Hepatocyte (in vitro differentiated cells): ENCODE measurements at regions not wholly inside any gene's neighbourhood (a gene's known extent, or its start where the extent isn't known, plus 50 kb on each side); places are given as distances from the start of the nearest gene placed in this dataset.

Experiments
- DNase-seq: peaks from one replicate; pipeline ENCODE4 v3.0.0-alpha.2; 2016; ENCODE audit warnings: low spot score
- H2AFZ ChIP-seq: fragments of 200-600 bp; sonication (generic); 2 replicates; pipeline ENCODE4 v1.6.0; 2016; ENCODE audit warnings: antibody characterized with exemption, mild to moderate bottlenecking
- H3K27ac ChIP-seq: fragments of 200-600 bp; sonication (generic); 2 replicates; pipeline ENCODE4 v1.5.1; 2016; ENCODE audit warnings: mild to moderate bottlenecking
- H3K27me3 ChIP-seq: fragments of 200-600 bp; sonication (generic); 2 replicates; pipeline ENCODE4 v1.6.1; 2016
- H3K36me3 ChIP-seq: fragments of 200-600 bp; sonication (generic); replicated peaks from 2 replicates; pipeline ENCODE4 v1.5.1; 2016; ENCODE audit warnings: low read depth; ENCODE audit not compliant: insufficient read depth
- H3K4me1 ChIP-seq: fragments of 200-600 bp; sonication (generic); 2 replicates; pipeline ENCODE4 v1.5.1; 2016; ENCODE audit warnings: mild to moderate bottlenecking, moderate library complexity; ENCODE audit not compliant: insufficient read depth
- H3K4me2 ChIP-seq: fragments of 200-600 bp; sonication (generic); 2 replicates; pipeline ENCODE4 v1.6.0; 2016
- H3K4me3 ChIP-seq: fragments of 200-600 bp; sonication (generic); 2 replicates; pipeline ENCODE4 v1.5.1; 2016; ENCODE audit warnings: mild to moderate bottlenecking
- H3K79me2 ChIP-seq: fragments of 200-600 bp; sonication (generic); 2 replicates; pipeline ENCODE4 v1.6.0; 2017; ENCODE audit warnings: mild to moderate bottlenecking
- H3K9me2 ChIP-seq: fragments of 200-600 bp; sonication (generic); replicated peaks from 2 replicates; pipeline ENCODE4 v1.6.0; 2017; ENCODE audit warnings: mild to moderate bottlenecking; ENCODE audit not compliant: insufficient read depth
- H3K9me3 ChIP-seq: fragments of 200-600 bp; sonication (generic); 2 replicates; pipeline ENCODE4 v1.5.1; 2016; ENCODE audit warnings: low read depth, mild to moderate bottlenecking
- H4K20me1 ChIP-seq: fragments of 200-600 bp; sonication (generic); 2 replicates; pipeline ENCODE4 v1.6.0; 2016; ENCODE audit warnings: mild to moderate bottlenecking; ENCODE audit not compliant: insufficient read depth, poor library complexity, severe bottlenecking
- EZH2 ChIP-seq: fragments of 200-600 bp; sonication (generic); IDR thresholded peaks from 2 replicates; pipeline ENCODE4 v1.6.1; 2016; ENCODE audit warnings: antibody characterized with exemption, mild to moderate bottlenecking, borderline replicate concordance
- EZH2phosphoT487 ChIP-seq: fragments of 200-600 bp; sonication (generic); IDR thresholded peaks from one replicate; pipeline ENCODE4 v1.6.1; 2018; ENCODE audit warnings: antibody characterized with exemption, mild to moderate bottlenecking, low read depth, moderate library complexity; ENCODE audit not compliant: unreplicated experiment, severe bottlenecking
- WGBS: methylation state at CpG from one replicate; pipeline ENCODE4 v1.1.6; 2016; ENCODE audit warnings: low lambda C conversion rate; ENCODE audit errors: missing lambda C conversion rate; 5-methylcytosine and 5-hydroxymethylcytosine counted together
- TF ChIP-seq, protein P1 (sequence below): fragments of 200-600 bp; sonication (generic); IDR thresholded peaks from 2 replicates; pipeline ENCODE4 v1.5.1; 2016; ENCODE audit warnings: antibody characterized with exemption, mild to moderate bottlenecking; ENCODE audit not compliant: poor library complexity

DNA sequence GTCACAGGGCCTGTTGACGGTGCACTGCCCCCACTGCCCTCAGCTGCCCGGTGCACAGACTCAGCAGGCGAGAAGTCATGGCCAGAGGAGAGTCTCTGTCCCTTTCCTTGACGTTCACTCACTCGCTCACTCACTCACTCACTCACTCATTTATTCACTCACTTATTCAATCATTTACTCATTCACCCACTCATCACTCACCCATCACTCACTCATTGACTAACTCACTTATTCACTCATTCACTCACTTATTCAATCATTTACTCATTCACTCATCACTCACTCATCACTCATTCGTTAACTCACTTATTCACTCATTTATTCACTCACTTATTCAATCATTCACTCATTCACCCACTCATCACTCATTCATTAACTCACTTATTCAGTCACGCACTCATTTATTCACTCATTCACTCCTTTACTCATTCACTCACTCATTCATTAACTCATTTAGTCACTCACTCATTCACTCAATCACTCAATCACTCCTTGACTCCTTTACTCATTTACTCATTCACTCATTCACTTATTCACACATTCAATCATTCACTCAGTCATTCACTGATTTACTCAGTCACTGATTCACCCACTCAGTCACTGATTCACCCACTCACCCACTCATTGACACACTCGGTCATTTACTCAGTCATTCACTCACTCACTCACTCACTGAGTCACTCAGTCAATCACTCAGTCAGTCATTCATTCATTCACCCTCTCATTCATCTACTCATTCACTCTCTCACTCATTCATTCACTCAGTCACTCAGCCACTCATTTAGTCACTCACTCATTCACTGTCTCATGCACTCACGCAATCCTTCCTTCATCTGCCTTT, 1193.5 kb downstream of the BRD1 start:
- 74% methylated on average over 9 of the region's 9 CpGs for WGBS
- Histone ChIP-seq H3K79me2 (no peaks in the 10 kb centered on the region), H2AFZ (no peak overlapping the region), H3K9me3 (no peaks in the 10 kb centered on the region), H3K4me3 (no peak overlapping the region), H4K20me1 (no peaks in the 10 kb centered on the region), H3K36me3 (no peaks in the 10 kb centered on the region), H3K27ac (no peak overlapping the region), H3K9me2 (no peaks in the 10 kb centered on the region), H3K4me1 (no peaks in the 10 kb centered on the region), H3K27me3 (no peaks in the 10 kb centered on the region), H3K4me2 (no peak overlapping the region)
- TF ChIP-seq, protein P1, sequence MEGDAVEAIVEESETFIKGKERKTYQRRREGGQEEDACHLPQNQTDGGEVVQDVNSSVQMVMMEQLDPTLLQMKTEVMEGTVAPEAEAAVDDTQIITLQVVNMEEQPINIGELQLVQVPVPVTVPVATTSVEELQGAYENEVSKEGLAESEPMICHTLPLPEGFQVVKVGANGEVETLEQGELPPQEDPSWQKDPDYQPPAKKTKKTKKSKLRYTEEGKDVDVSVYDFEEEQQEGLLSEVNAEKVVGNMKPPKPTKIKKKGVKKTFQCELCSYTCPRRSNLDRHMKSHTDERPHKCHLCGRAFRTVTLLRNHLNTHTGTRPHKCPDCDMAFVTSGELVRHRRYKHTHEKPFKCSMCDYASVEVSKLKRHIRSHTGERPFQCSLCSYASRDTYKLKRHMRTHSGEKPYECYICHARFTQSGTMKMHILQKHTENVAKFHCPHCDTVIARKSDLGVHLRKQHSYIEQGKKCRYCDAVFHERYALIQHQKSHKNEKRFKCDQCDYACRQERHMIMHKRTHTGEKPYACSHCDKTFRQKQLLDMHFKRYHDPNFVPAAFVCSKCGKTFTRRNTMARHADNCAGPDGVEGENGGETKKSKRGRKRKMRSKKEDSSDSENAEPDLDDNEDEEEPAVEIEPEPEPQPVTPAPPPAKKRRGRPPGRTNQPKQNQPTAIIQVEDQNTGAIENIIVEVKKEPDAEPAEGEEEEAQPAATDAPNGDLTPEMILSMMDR = no peak
- no peak for TF ChIP-seq EZH2phosphoT487
- no peak for TF ChIP-seq EZH2
- no peak for DNase-seq

DNA sequence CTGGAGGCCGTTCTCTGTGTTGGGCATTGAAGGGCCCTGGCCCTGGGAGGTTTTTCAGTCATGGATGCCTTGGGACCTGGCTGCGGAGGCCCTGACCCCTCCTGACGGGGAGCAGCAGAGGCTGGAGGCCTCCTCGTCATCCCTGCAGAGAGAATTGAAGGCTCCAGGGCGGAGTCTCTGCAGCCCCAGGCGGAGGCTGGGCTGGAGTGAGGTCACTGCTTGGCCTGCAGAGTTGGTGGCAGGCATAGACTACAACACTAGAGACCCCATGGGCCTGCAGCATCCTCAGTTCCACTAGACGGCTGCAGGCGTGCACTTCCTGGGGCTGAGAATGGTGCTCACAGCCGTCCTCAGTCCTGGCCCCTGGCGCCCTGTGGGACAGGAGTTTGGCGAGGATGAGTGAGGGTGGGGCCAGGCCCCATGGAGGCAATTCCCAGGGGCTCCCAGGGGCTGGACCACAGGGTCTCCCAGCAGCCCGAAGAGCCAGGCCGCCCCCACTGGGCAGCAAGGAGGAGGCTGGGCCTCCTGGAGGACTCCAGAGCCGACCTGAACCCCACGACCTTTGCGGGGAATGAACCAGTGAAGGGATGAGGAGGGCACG, 1194.9 kb downstream of the BRD1 start:
- 91% methylated on average over 17 of the region's 17 CpGs for WGBS

DNA sequence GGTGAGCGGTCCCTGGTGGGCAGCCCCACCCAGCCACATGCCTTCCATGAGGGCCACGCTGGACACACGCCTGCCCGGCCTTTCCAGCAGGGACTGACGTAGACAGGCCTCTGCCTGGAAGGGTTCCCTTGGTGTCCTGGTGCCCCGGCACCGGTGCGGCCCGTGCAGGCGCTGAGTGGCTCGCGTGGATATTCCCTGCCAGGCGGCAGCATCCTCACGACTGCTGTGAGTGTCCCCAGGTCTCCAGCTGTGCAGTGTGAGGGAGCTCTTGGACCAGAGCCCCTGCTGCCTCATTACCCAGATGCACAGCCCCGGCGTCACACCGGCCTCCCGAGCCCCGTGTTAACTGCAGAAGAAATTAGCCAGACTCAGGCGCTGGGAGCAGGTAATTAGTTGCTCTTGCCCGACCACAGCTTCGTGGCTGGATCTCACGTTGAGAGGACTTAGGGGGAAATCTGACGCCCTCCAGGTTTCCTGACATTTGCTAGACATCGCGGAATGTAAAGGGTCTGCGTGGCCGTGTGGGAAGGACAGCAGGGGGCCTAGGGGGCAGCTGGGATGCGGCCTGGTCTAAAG, 1196.3 kb downstream of the BRD1 start:
- Histone ChIP-seq H3K27ac (no peak overlapping the region), H3K79me2 (no peaks in the 10 kb centered on the region), H3K4me3 (no peak overlapping the region), H3K9me3 (no peaks in the 10 kb centered on the region), H3K9me2 (no peaks in the 10 kb centered on the region), H3K27me3 (no peaks in the 10 kb centered on the region), H3K4me2 (no peak overlapping the region), H3K36me3 (no peaks in the 10 kb centered on the region), H3K4me1 (no peaks in the 10 kb centered on the region), H2AFZ (no peak overlapping the region), H4K20me1 (no peaks in the 10 kb centered on the region)
- TF ChIP-seq EZH2 (no peak), EZH2phosphoT487 (no peak)
- TF ChIP-seq, protein P1 = no peak
- DNase-seq = no peak
- WGBS = 79% methylated on average over 28 of the region's 29 CpGs

More for the DNA sequence above, 1194.9 kb downstream of the BRD1 start:
- Histone ChIP-seq H3K4me2 (no peak overlapping the region), H3K79me2 (no peaks in the 10 kb centered on the region), H4K20me1 (no peaks in the 10 kb centered on the region), H3K27ac (no peak overlapping the region), H3K4me3 (no peak overlapping the region), H3K4me1 (no peaks in the 10 kb centered on the region), H2AFZ (no peak overlapping the region), H3K9me2 (no peaks in the 10 kb centered on the region), H3K9me3 (no peaks in the 10 kb centered on the region), H3K36me3 (no peaks in the 10 kb centered on the region), H3K27me3 (no peaks in the 10 kb centered on the region)
- DNase-seq = no peak
- TF ChIP-seq EZH2 (no peak), EZH2phosphoT487 (no peak)
- TF ChIP-seq, protein P1 = no peak
